Erythroblast (primary cell): ENCODE measurements at regions not wholly inside any gene's neighbourhood (a gene's known extent, or its start where the extent isn't known, plus 50 kb on each side); places are given as distances from the start of the nearest gene placed in this dataset.

Experiments used
- GATA1 ChIP-seq: IDR thresholded peaks from 2 replicates; pipeline ENCODE4 v1.6.1; 2011; ENCODE audit warnings: low read depth, mild to moderate bottlenecking, control low read depth, low read length, moderate library complexity
- POLR2A ChIP-seq: IDR thresholded peaks from 2 replicates; pipeline ENCODE4 v1.6.1; 2011; ENCODE audit warnings: mild to moderate bottlenecking, low read length

- TF ChIP-seq POLR2A, result no peak
- no peak for TF ChIP-seq GATA1
Observed at GRCh38 chr6:44740566-44741120, 353.1 kb downstream of the CDC5L start.
